Stimulated activated naive CD8-positive, alpha-beta T cell treated with anti-CD3 and anti-CD28 coated beads, Interleukin-15, amount 100 ng/mL, for 72 hours (primary cell): ENCODE measurements at regions not wholly inside any gene's neighbourhood (a gene's known extent, or its start where the extent isn't known, plus 50 kb on each side); places are given as distances from the start of the nearest gene placed in this dataset.
A peak's percentile ranks its signal among the peaks of the same experiment; 100 is the strongest.

Source experiments
- ATAC-seq: fragments of 150-1000 bp; cut with Tn5 transposase; 2 replicates; pipeline ENCODE4 v1.10.0; 2021; ENCODE audit warnings: mild to moderate bottlenecking, moderate library complexity
- DNase-seq, 2 donors: peaks; one replicate each; pipeline ENCODE4 v3.0.0; 2021 to 2022
- H3K27ac Mint-ChIP-seq, 2 donors: one replicate each; pipeline ENCODE4 v1.8.0; 2022; ENCODE audit warnings: mild to moderate bottlenecking in 2 of 2, mixed read lengths in 2 of 2, moderate library complexity in 2 of 2
- H3K27me3 Mint-ChIP-seq: one replicate; pipeline ENCODE4 v1.8.0; 2022; ENCODE audit warnings: mixed read lengths
- H3K4me1 Mint-ChIP-seq: one replicate; pipeline ENCODE4 v1.8.0; 2022; ENCODE audit warnings: mild to moderate bottlenecking, mixed read lengths
- H3K4me3 Mint-ChIP-seq, 2 donors: one replicate each; pipeline ENCODE4 v1.8.0; 2022; ENCODE audit warnings: mild to moderate bottlenecking in 2 of 2, mixed read lengths in 2 of 2, moderate library complexity in 1 of 2
- H3K9me3 Mint-ChIP-seq, 2 donors: one replicate each; pipeline ENCODE4 v1.8.0; 2022; ENCODE audit warnings: mixed read lengths in 2 of 2

DNA sequence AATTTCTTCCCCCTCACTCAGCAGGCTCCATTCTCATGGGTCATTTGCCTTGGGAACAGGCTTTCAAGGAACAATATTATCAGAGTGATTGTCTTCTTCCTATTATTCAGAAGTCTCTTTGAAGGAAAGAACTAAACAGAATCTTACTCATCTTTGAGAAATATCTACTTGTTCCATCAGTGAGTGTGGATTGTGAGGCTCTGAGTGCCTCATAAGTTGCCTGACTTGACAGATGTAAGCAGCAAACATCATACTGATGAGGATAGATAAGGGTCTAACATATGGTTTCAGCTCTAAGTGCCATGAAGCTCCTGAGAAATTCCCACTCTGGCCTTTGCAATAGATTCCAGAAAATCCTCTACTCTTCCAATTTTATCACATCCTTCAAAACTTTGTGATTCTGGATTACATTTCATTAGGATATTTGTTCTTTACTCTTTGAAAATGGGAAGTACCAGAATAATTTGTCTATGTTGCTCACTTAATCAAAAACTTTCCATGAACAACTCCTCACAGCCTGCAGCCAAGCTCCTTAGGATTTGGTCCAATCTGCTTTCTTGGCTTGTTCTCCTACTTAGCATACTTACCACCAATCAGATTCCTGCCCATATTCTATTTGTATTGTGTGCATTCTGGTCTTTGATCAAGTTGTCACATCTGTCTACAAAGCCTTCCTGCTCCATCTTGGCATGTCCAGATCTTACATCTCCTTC lies 120.1 kb downstream of the RPL22L1 start:
- no peaks in the 10 kb centered on the region for H3K4me1 Mint-ChIP-seq
- DNase-seq (no peak), ATAC-seq (no peak)
- H3K27me3 Mint-ChIP-seq = peaks cover 72% of the 10 kb centered on the region
- H3K27ac Mint-ChIP-seq = no peak overlapping the region
- H3K9me3 Mint-ChIP-seq = peaks cover 0 to 5% of the 10 kb centered on the region in 2 donors
- H3K4me3 Mint-ChIP-seq = no peak overlapping the region

DNA sequence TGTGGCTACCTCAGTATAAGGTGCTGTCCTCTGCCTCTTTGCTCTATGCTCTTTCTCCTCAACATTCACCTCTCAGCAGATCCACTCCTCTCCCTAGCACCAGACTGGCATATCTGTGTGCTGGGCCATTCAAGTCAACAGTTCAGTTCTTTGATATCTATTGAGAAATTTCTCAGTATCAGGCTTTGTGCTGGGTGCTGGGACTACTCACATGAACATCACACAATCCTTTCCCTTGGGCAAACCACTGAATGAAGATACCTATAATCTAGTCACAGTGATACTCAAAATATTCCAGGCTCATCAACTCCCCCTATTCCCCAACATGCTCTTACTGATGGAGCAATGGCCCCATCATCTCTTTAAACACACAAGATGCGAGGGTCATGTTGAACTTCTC lies 120.8 kb downstream of the RPL22L1 start:
- DNase-seq (no peak), ATAC-seq (no peak)
- H3K4me1 Mint-ChIP-seq = no peaks in the 10 kb centered on the region
- peaks cover 0 to 5% of the 10 kb centered on the region in 2 donors for H3K9me3 Mint-ChIP-seq
- peaks cover 64% of the 10 kb centered on the region for H3K27me3 Mint-ChIP-seq
- H3K4me3 Mint-ChIP-seq = no peak overlapping the region
- H3K27ac Mint-ChIP-seq = no peak overlapping the region

DNA sequence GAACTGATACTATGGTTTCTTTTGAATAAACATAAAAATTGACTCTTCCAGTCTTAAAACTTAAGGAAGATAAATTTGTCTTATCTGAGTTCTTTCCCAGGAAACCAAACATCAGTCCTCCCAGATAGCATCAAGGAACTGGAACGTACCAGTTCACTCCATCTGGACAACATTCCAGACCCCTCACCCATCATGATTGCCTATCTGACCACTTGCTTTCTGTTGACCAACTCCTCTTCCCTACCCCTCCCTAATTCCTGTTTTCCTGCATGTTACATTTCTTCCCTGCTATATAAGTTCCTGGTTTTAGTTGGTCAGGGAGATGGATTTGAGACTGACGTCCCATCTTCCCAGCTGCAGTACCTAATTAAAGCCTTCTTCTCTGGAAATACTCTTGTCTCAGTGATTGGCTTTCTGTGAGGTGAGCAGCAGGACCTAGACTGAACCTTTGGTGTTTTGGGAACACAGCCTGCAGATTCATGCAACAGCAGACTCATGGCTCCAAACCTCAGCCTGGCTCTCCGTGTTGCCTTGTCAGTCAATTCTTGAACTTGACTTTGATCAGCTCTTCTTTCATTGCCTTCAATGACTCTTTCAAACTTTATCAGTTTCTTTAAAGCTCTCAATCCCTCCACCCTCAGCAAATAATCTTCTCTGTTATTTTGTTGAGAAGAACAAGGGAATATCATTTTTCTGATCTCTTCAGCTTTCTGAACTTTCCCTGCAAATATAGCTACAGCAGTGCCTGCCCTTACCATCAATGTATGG lies 123.6 kb downstream of the RPL22L1 start:
- H3K4me3 Mint-ChIP-seq = no peak overlapping the region
- H3K9me3 Mint-ChIP-seq = peaks cover 0 to 5% of the 10 kb centered on the region in 2 donors
- no peak overlapping the region for H3K27ac Mint-ChIP-seq
- H3K4me1 Mint-ChIP-seq = no peaks in the 10 kb centered on the region
- peaks cover 52% of the 10 kb centered on the region for H3K27me3 Mint-ChIP-seq
- DNase-seq (no peak), ATAC-seq (no peak)

DNA sequence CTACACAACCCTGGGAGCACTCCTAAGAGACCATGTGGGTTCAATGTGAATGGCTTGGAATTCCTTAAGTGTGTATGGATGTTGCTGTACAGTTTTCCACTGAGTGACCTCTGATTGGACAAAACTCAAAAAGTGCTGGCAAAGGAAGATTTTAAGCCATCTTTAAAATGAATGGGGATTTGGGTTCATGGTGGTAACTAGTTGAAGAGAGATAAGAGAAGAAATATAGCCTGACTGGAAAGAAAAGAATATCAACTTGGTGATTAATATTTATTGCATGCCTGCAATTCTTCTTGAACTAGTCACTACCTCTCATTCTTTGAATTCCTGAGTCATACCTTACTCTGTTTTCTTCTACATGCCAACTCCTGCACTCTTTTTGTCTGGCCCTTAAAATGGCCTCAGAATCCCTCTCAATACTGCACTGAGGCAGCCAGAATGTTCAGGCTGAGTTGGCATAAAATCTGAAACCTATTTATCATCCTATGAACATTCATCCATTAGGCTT lies 124.7 kb downstream of the RPL22L1 start:
- DNase-seq (no peak), ATAC-seq (no peak)
- no peak overlapping the region for H3K4me3 Mint-ChIP-seq
- H3K27me3 Mint-ChIP-seq = peaks cover 48% of the 10 kb centered on the region
- H3K9me3 Mint-ChIP-seq = peaks cover 0 to 5% of the 10 kb centered on the region in 2 donors
- H3K4me1 Mint-ChIP-seq = no peaks in the 10 kb centered on the region
- no peak overlapping the region for H3K27ac Mint-ChIP-seq

DNA sequence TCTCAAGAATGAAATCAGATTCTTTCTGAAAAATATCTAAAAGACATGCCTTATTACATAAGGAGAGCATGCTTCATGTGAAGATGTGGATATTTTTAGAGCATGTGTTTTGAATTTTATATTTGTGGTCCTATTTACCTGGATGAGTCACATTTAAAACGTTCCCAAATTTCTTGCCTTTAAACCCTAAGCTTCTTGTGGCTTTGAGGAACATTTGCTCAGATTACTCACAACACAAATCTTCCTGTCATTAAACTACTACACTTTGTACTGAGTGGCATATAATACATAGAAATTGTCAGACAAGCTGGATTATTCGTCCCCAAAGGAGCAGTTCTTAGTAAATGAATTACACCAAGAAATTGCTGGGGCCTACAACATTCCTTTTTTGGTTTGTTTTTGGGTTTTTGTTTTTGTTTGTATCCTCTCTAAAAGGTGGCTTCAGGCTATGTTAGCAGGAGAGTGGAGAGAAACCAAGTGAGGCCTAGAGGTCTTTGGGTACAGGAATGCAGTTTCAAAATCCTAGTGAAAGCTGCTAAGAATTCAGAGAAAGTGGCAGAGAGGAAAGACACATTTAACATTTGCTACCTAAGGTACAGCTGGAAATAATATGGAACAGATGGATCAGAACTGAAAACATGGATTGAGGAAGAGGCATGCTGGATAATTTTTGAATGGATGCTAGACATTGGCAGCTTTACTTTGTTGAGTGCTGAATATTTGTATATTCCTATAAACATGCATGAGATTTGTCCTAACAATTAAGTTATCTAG lies 128.1 kb downstream of the RPL22L1 start:
- H3K4me3 Mint-ChIP-seq = no peak overlapping the region
- DNase-seq = no peak
- H3K27me3 Mint-ChIP-seq = peaks cover 31% of the 10 kb centered on the region
- no peaks in the 10 kb centered on the region for H3K4me1 Mint-ChIP-seq
- peak overlapping the region in 1 of 2 donors; percentile 1 for H3K27ac Mint-ChIP-seq
- no peak for ATAC-seq
- peaks cover 0 to 5% of the 10 kb centered on the region in 2 donors for H3K9me3 Mint-ChIP-seq

DNA sequence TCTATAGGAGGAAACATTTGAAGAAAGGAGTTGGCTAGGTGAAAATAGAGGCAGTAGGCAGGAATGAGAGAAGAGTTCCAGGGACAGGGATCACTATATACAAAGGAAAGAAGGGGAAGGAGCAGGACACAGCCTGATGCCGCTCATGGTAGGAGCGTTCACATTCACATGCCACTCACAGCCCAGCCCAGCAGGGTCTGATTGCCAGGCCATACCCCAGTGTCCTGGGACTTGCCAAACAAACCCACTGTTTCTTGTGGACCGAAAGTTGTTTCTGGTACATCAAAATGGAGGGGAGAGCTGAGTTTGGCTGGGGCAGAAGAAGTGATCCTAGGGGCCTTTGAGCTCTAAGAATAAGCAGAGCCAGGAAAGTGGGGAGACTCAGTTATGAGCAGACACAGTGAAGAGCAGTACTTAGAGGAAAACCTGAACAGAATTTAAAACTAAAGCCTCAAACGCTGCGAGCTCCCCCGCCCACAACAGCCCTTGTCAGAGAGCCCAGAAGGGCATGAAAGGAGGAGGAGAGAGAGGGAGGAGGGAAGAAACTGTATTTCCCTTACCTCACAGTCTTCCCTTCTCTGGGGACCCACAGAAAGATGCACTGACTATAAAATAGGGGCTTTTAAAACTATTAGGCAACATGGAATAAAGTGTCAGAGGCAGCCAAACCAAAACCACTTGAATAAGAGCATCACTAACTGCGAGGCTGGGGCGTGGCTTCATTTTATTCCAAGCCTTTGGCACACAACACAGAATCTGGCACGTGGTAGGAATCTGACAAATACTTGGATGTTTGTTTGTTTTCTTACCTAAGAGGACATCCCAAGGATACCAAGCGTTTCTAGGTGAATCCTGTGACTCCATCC lies 129.0 kb downstream of the RPL22L1 start:
- Mint-ChIP-seq H3K27ac (no peak overlapping the region), H3K4me3 (no peak overlapping the region), H3K9me3 (peaks cover 0 to 5% of the 10 kb centered on the region in 2 donors), H3K27me3 (peaks cover 26% of the 10 kb centered on the region), H3K4me1 (no peaks in the 10 kb centered on the region)
- ATAC-seq (no peak), DNase-seq (no peak)

DNA sequence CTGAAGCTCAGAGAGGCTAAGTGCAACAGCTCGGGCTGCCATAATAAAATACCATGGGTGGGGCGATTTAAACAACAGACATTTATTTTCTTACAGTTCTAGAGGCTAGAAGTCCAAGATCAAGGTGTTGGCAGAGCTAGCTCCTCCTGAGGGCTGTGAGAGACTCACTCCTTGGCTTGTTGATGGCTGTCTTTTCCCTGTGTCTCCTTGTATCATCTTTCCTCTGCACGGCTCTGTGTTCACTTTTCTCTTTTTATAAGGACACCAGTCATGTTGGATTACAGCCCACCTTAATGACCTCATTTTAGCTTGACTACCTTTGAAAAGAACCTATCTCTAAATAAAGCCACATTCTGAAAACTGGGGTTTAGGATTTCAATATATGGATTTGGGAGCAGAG lies 129.7 kb downstream of the RPL22L1 start:
- DNase-seq (no peak), ATAC-seq (no peak)
- H3K27me3 Mint-ChIP-seq = peaks cover 30% of the 10 kb centered on the region
- H3K4me3 Mint-ChIP-seq = no peak overlapping the region
- H3K9me3 Mint-ChIP-seq = no peaks in the 10 kb centered on the region
- no peak overlapping the region for H3K27ac Mint-ChIP-seq
- H3K4me1 Mint-ChIP-seq = no peaks in the 10 kb centered on the region

DNA sequence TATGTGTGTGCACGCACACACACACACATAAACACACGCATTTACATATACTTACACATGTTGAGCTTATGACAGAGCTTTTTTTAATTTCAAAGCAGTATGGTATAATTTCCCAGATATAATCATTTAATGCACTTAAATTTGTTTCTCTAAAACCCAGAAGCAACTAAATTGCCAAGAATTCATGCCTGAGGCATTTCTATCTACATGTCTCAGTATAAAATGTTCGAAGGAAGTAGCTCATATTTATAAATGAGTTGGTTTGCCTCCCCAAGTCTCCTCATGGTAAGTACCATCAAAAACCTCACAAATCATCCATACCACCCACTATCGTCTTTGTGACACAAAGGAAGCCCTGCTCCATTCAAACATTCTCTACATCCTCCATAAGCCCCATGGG lies 130.6 kb downstream of the RPL22L1 start:
- Mint-ChIP-seq H3K4me3 (no peak overlapping the region), H3K4me1 (no peaks in the 10 kb centered on the region), H3K27me3 (peaks cover 39% of the 10 kb centered on the region), H3K9me3 (no peaks in the 10 kb centered on the region), H3K27ac (no peak overlapping the region)
- no peak for ATAC-seq
- no peak for DNase-seq

DNA sequence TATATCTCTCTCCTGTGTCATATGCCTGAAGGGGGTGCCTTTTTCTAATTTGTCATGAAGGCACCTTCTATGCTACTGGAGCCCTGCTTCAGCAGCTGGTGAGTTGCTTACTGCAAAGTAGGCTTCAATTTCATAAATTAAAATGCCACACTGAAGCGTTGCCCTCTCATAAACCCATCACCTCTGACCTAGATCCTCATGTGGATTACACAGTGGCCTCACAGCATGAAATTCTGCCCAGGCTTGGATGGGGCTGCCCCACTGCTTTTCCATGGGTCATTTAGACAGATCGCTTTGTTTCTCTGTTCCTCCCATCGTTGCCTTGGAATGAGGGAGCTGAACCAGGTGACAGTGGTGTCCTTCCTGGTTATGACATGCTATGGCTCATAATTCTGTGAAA lies 131.2 kb downstream of the RPL22L1 start:
- Mint-ChIP-seq H3K27ac (no peak overlapping the region), H3K4me1 (no peaks in the 10 kb centered on the region), H3K4me3 (no peak overlapping the region), H3K27me3 (peaks cover 45% of the 10 kb centered on the region), H3K9me3 (no peaks in the 10 kb centered on the region)
- DNase-seq = no peak
- no peak for ATAC-seq

DNA sequence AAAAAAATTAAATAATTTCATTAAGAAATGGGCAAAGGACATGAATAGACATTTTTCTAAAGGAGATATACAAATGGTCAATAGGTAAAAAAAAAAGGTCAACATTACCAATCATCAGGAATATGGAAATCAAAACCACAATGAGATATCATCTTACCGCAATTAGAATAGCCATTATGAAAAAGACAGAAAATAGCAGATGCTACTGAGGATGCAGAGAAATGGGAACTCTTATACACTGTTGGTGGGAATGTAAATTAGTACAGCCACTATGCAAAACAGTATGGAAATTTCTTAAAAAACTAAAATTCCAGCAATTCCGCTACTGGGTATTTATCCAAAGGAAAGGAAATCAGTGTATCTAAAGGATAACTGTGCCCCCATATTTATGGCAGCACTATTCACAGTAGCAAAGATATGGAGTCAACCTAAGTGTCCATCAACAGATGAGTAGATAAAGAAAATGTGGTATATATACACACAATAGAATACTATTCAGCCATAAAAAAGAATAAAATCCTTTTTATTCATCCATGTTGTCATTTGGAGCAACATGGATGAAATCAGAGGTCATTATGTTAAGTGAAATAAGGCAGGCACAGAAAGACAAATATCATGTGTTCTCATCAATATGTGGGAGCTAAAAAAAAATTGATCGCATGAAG lies 132.4 kb downstream of the RPL22L1 start:
- ATAC-seq = no peak
- no peaks in the 10 kb centered on the region for H3K9me3 Mint-ChIP-seq

DNA sequence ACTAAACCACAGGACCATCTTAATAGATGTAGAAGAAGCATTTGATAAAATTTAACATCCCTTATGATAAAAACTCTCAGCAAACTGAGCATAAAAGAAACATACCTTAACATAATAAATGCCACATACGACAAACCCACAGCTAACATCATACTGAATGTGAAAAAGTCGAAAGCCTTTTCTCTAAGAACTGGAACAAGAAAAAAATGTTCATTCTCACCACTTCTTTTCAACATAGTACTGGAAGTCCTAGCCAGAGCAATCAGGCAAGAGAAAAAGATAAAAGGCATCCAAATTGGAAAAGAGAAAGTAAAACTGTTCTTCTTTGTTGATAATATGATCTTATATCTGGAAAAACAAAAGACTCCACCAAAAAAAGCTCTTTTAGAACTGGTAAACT lies 134.2 kb downstream of the RPL22L1 start:
- Mint-ChIP-seq H3K4me1 (no peaks in the 10 kb centered on the region), H3K27me3 (peaks cover 44% of the 10 kb centered on the region), H3K27ac (no peak overlapping the region), H3K4me3 (no peak overlapping the region), H3K9me3 (no peaks in the 10 kb centered on the region)
- ATAC-seq (no peak), DNase-seq (no peak)

More for the DNA sequence above, 132.4 kb downstream of the RPL22L1 start:
- Mint-ChIP-seq H3K4me3 (no peak overlapping the region), H3K27me3 (peaks cover 46% of the 10 kb centered on the region), H3K27ac (no peak overlapping the region), H3K4me1 (no peaks in the 10 kb centered on the region)
- DNase-seq = no peak

DNA sequence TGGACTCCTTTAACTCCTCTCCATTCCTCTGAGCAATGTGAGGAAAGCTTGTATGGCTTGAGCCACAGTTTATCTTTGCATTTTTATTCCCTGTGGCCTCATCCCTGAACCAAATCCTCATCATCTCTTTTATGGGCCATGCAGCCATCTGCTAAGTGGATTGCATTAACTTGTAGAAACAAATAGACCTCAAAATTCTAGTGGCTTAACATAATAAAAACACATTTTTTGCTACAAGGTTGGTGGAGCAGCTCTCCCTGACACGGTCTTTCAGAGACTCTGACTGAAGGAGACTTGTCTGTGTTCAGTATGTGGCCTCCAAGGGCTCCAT lies 135.3 kb downstream of the RPL22L1 start:
- DNase-seq = no peak
- ATAC-seq = no peak
- Mint-ChIP-seq H3K4me1 (no peaks in the 10 kb centered on the region), H3K27me3 (peaks cover 35% of the 10 kb centered on the region), H3K9me3 (no peaks in the 10 kb centered on the region), H3K27ac (no peak overlapping the region), H3K4me3 (no peak overlapping the region)

DNA sequence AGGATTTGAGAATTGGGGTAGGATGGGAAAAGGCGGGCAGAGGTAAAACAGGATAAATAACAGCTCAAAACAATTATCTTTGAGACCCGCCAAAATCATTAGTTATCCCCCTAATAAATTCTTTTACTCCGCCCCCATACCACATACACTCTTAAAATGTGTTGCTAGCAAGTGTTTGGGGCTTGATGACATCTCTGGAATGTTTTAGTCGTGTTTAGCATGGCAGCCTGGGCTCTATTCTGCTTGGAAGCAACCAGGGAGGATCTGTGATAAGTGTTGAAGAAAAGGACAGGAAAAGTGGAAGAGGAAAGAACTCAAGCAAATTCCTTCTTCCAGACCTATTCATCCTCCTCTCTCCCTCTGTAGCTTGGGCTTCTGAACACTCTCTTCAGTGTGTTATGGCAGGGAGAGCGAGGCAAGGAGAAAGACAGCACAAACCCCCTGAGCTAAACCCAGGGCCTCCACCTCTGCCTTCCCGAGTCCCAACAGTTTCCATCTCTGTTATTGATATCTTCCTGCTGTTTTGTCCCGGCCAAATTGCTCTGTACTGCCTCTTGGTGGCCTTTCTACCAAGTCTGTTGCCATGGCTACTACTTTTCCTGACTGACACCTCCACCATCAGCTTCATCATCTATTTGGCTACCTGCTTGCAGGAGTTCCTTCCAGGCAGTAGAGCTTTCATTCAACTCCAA lies 135.8 kb downstream of the RPL22L1 start:
- Mint-ChIP-seq H3K27ac (no peak overlapping the region), H3K27me3 (peaks cover 35% of the 10 kb centered on the region), H3K4me1 (no peaks in the 10 kb centered on the region), H3K9me3 (no peaks in the 10 kb centered on the region), H3K4me3 (no peak overlapping the region)
- DNase-seq (no peak), ATAC-seq (no peak)

DNA sequence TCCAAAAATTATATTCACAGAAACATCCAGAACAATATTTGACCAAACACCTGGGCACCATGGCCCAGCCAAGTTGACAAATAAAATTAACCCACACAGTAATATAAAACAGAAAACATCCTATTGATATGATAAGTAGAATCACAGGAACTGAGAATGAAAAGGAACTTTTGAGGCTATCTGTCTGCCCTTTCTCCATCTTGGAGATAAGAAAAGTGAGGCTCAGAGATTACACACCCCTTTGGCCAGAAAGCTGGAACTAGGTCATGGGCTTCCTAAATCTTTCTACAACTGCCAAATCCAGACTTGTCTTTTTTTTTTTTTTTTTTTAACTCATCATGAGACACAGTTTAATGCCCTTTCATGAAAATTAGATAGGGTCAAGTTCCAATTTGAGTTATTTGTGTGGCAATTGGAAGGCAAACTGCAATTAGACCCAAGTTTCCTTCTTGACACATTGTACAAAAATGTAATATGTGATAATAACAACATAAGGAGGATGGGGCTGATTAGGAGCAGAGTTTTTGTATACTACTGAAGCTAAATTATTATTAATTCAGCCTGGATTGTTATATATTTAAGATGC lies 137.2 kb downstream of the RPL22L1 start:
- Mint-ChIP-seq H3K4me3 (no peak overlapping the region), H3K27ac (no peak overlapping the region), H3K27me3 (peaks cover 29% of the 10 kb centered on the region), H3K4me1 (no peaks in the 10 kb centered on the region), H3K9me3 (no peaks in the 10 kb centered on the region)
- no peak for ATAC-seq
- DNase-seq = no peak
